Gastrocnemius medialis (tissue), 4 donors: ENCODE measurements at regions not wholly inside any gene's neighbourhood (a gene's known extent, or its start where the extent isn't known, plus 50 kb on each side); places are given as distances from the start of the nearest gene placed in this dataset.

Source experiments
- CTCF ChIP-seq, 5 experiments: fragments of 450-650 bp in 3 of 5; fragments of 200-600 bp in 2 of 5; sonication (generic) in 2 of 5; IDR thresholded peaks in 4 of 5; conservative IDR thresholded peaks in 1 of 5; 1 replicate in 4 of 5; 2 replicates in 1 of 5; pipeline ENCODE4 v1.5.1; 2016 to 2019; ENCODE audit warnings: antibody characterized with exemption in 5 of 5, mild to moderate bottlenecking in 3 of 5, moderate library complexity in 3 of 5
- POLR2A ChIP-seq, 2 donors: fragments of 450-650 bp; IDR thresholded peaks; one replicate each; pipeline ENCODE4 v1.6.1; 2017; ENCODE audit warnings: antibody characterized with exemption in 2 of 2, mild to moderate bottlenecking in 2 of 2, moderate library complexity in 2 of 2

DNA sequence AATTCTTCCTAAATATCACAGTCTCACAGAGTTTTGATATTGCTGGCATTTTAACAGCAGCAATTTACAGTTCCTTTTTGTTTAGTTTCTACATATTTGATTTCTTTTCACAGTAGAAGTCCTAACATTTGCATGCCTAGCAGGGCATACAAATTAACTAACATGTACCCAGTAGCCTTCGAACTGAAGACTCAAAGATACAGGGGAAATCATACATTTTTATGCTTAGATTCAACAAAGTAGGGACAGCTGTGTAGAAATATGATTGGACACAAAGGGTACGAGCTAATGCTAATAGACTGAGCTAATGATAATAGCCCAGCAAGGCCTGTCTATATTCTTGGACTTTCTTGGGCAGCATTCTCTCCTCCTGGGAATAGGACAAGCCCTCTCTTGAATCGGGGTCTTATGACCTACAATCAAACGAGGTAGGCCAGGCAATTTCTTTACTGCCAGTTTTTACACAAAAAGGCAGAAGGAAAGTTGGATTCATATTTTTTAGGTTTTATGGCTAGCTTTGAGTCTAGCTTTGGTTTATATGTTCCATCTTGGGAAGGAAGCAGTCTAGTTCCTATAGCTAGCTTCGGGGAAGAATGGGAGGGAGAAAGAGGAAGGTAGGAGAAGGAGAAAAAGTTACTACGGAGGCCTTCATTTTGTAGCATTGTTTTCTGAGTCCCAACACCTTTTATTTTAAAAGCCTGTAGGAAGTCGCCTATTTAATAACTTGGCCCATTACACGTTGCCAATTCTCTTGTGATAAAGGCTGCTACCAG lies 115.8 kb downstream of the HFE start:
- no peak for TF ChIP-seq CTCF (IDR thresholded peaks at IDR 0.05 in 4 of 5, conservative IDR thresholded peaks at IDR 0.05 in 1 of 5)
- TF ChIP-seq POLR2A (IDR thresholded peaks at IDR 0.05): no peak
